Neural cell (in vitro differentiated cells): ENCODE measurements at regions not wholly inside any gene's neighbourhood (a gene's known extent, or its start where the extent isn't known, plus 50 kb on each side); places are given as distances from the start of the nearest gene placed in this dataset.

Source experiments
- H2AFZ ChIP-seq: fragments of 200-600, 300-800 bp; sonication (generic), shearing (Covaris generic); 2 replicates; pipeline ENCODE4 v1.6.0; 2014; ENCODE audit warnings: low read depth, mild to moderate bottlenecking, antibody characterized with exemption, low read length, moderate library complexity
- H3F3A ChIP-seq: fragments of 200-600 bp; shearing (Covaris generic); 2 replicates; pipeline ENCODE4 v1.6.1; 2016; ENCODE audit warnings: mild to moderate bottlenecking, moderate library complexity, mixed read lengths, antibody characterized with exemption, low read length; ENCODE audit not compliant: insufficient read depth, poor library complexity, severe bottlenecking
- H3K27ac ChIP-seq: fragments of 200-600, 300-800 bp; sonication (generic), shearing (Covaris generic); 2 replicates; pipeline ENCODE4 v1.5.1; 2014; ENCODE audit warnings: mild to moderate bottlenecking, low read length, moderate library complexity
- H3K27me3 ChIP-seq: fragments of 300-800, 200-600 bp; sonication (generic), shearing (Covaris generic); 2 replicates; pipeline ENCODE4 v1.6.0; 2014; ENCODE audit warnings: mild to moderate bottlenecking, low read depth, low read length, moderate library complexity; ENCODE audit not compliant: insufficient read depth
- H3K36me3 ChIP-seq: fragments of 300-800, 200-600 bp; sonication (generic), shearing (Covaris generic); 2 replicates; pipeline ENCODE4 v1.5.1; 2014; ENCODE audit warnings: mild to moderate bottlenecking, antibody characterized with exemption, low read length, moderate library complexity; ENCODE audit not compliant: insufficient read depth
- H3K4me2 ChIP-seq: fragments of 300-800, 200-600 bp; sonication (generic), shearing (Covaris generic); 2 replicates; pipeline ENCODE4 v1.6.0; 2014; ENCODE audit warnings: mild to moderate bottlenecking, low read length
- H3K4me3 ChIP-seq: fragments of 300-800, 200-600 bp; sonication (generic), shearing (Covaris generic); 2 replicates; pipeline ENCODE4 v1.5.1; 2014; ENCODE audit warnings: mild to moderate bottlenecking, low read length, moderate library complexity
- H3K79me2 ChIP-seq: fragments of 200-600 bp; shearing (Covaris generic); replicated peaks from 2 replicates; pipeline ENCODE4 v1.6.0; 2014; ENCODE audit warnings: mild to moderate bottlenecking, low read length, moderate library complexity; ENCODE audit not compliant: insufficient read depth
- H3K9ac ChIP-seq: fragments of 300-800, 200-600 bp; sonication (generic), shearing (Covaris generic); 2 replicates; pipeline ENCODE4 v1.6.1; 2016; ENCODE audit warnings: mild to moderate bottlenecking, low read length, mixed read lengths
- H3K9me2 ChIP-seq: fragments of 200-600 bp; shearing (Covaris generic); 2 replicates; pipeline ENCODE4 v1.6.1; 2016; ENCODE audit warnings: mild to moderate bottlenecking, low read length, mixed read lengths; ENCODE audit not compliant: insufficient read depth
- H3K9me3 ChIP-seq: fragments of 200-600, 300-800 bp; sonication (generic), shearing (Covaris generic); 2 replicates; pipeline ENCODE4 v1.6.1; 2016; ENCODE audit warnings: mild to moderate bottlenecking, mixed run types, low read length, moderate library complexity, mixed read lengths
- H4K20me1 ChIP-seq: fragments of 200-600 bp; shearing (Covaris generic); 2 replicates; pipeline ENCODE4 v1.6.1; 2016; ENCODE audit warnings: mild to moderate bottlenecking, mixed run types; ENCODE audit not compliant: insufficient read depth
- CTCF ChIP-seq: fragments of 450-650 bp; IDR thresholded peaks from 2 replicates; pipeline ENCODE4 v1.5.1; 2014; ENCODE audit warnings: antibody characterized with exemption, mild to moderate bottlenecking, moderate library complexity; ENCODE audit not compliant: poor library complexity, severe bottlenecking
- EP300 ChIP-seq: fragments of 450-650 bp; conservative IDR thresholded peaks from 2 replicates; pipeline ENCODE4 v1.6.1; 2014; ENCODE audit warnings: antibody characterized with exemption, mild to moderate bottlenecking, moderate library complexity; ENCODE audit not compliant: poor library complexity, severe bottlenecking
- EZH2 ChIP-seq: fragments of 200-600, 300-800 bp; shearing (Covaris generic), sonication (generic); IDR thresholded peaks from 2 replicates; pipeline ENCODE4 v1.6.1; 2014; ENCODE audit warnings: antibody characterized with exemption, low read length, borderline replicate concordance, mild to moderate bottlenecking; ENCODE audit not compliant: insufficient read depth, poor library complexity, severe bottlenecking
- MXI1 ChIP-seq: fragments of 450-650 bp; conservative IDR thresholded peaks from 2 replicates; pipeline ENCODE4 v1.6.1; 2014; ENCODE audit warnings: antibody characterized with exemption, mild to moderate bottlenecking; ENCODE audit not compliant: poor library complexity, severe bottlenecking
- POLR2AphosphoS5 ChIP-seq: IDR thresholded peaks from 2 replicates; pipeline ENCODE4 v1.6.1; 2012
- RAD21 ChIP-seq: fragments of 450-650 bp; conservative IDR thresholded peaks from 2 replicates; pipeline ENCODE4 v1.6.1; 2014; ENCODE audit warnings: antibody characterized with exemption, mild to moderate bottlenecking, moderate library complexity
- REST ChIP-seq: IDR thresholded peaks from 2 replicates; pipeline ENCODE4 v1.6.1; 2012; ENCODE audit warnings: borderline replicate concordance
- SMC3 ChIP-seq: fragments of 450-650 bp; conservative IDR thresholded peaks from 2 replicates; pipeline ENCODE4 v1.6.1; 2014; ENCODE audit warnings: antibody characterized with exemption, mild to moderate bottlenecking, moderate library complexity; ENCODE audit not compliant: poor library complexity
- TAF1 ChIP-seq: IDR thresholded peaks from 2 replicates; pipeline ENCODE4 v1.6.1; 2012; ENCODE audit warnings: low read depth

- Histone ChIP-seq H3K9me2 (no peaks in the 10 kb centered on the region), H3K27me3 (no peaks in the 10 kb centered on the region), H3K27ac (no peak overlapping the region), H2AFZ (no peak overlapping the region), H4K20me1 (no peaks in the 10 kb centered on the region), H3K4me2 (no peak overlapping the region), H3F3A (no peaks in the 10 kb centered on the region), H3K79me2 (no peaks in the 10 kb centered on the region), H3K9ac (no peak overlapping the region), H3K36me3 (no peaks in the 10 kb centered on the region), H3K4me3 (no peak overlapping the region), H3K9me3 (peaks cover 8% of the 10 kb centered on the region)
- TF ChIP-seq TAF1 (no peak), MXI1 (no peak), POLR2AphosphoS5 (no peak)
These were observed 223.8 kb upstream of the LRATD1 start for GRCh38 chr2:14408695-14409094.

- no peaks in the 10 kb centered on the region for H3K36me3 ChIP-seq
- TF ChIP-seq TAF1 (no peak), RAD21 (no peak), SMC3 (no peak), EZH2 (no peak), EP300 (no peak), REST (no peak), MXI1 (no peak), POLR2AphosphoS5 (no peak), CTCF (no peak)
- H3F3A ChIP-seq: no peaks in the 10 kb centered on the region
- no peaks in the 10 kb centered on the region for H3K79me2 ChIP-seq
- H3K27me3 ChIP-seq: no peaks in the 10 kb centered on the region
- no peak overlapping the region for H3K27ac ChIP-seq
- H3K9ac ChIP-seq: no peak overlapping the region
- H3K4me3 ChIP-seq: no peak overlapping the region
- H3K4me2 ChIP-seq: no peak overlapping the region
- no peak overlapping the region for H2AFZ ChIP-seq
- H3K9me2 ChIP-seq: no peaks in the 10 kb centered on the region
- H4K20me1 ChIP-seq: no peaks in the 10 kb centered on the region
- peaks cover 3% of the 10 kb centered on the region for H3K9me3 ChIP-seq
These were observed 215.0 kb upstream of the LRATD1 start for GRCh38 chr2:14417551-14417950.

- Histone ChIP-seq H3F3A (no peaks in the 10 kb centered on the region), H4K20me1 (no peaks in the 10 kb centered on the region), H3K79me2 (no peaks in the 10 kb centered on the region), H2AFZ (no peak overlapping the region), H3K9ac (no peak overlapping the region), H3K27me3 (no peaks in the 10 kb centered on the region), H3K9me3 (peaks cover 3% of the 10 kb centered on the region), H3K36me3 (no peaks in the 10 kb centered on the region), H3K27ac (no peak overlapping the region), H3K4me2 (no peak overlapping the region), H3K4me3 (no peak overlapping the region), H3K9me2 (no peaks in the 10 kb centered on the region)
- TF ChIP-seq SMC3: no peak
- no peak for TF ChIP-seq REST
- no peak for TF ChIP-seq POLR2AphosphoS5
These were observed 214.4 kb upstream of the LRATD1 start for GRCh38 chr2:14418115-14418514.
